Neural cell (in vitro differentiated cells): ENCODE measurements at regions not wholly inside any gene's neighbourhood (a gene's known extent, or its start where the extent isn't known, plus 50 kb on each side); places are given as distances from the start of the nearest gene placed in this dataset.

Source experiments
- H2AFZ ChIP-seq: fragments of 200-600, 300-800 bp; sonication (generic), shearing (Covaris generic); 2 replicates; pipeline ENCODE4 v1.6.0; 2014; ENCODE audit warnings: low read depth, mild to moderate bottlenecking, antibody characterized with exemption, low read length, moderate library complexity
- H3F3A ChIP-seq: fragments of 200-600 bp; shearing (Covaris generic); 2 replicates; pipeline ENCODE4 v1.6.1; 2016; ENCODE audit warnings: mild to moderate bottlenecking, moderate library complexity, mixed read lengths, antibody characterized with exemption, low read length; ENCODE audit not compliant: insufficient read depth, poor library complexity, severe bottlenecking
- H3K27ac ChIP-seq: fragments of 200-600, 300-800 bp; sonication (generic), shearing (Covaris generic); 2 replicates; pipeline ENCODE4 v1.5.1; 2014; ENCODE audit warnings: mild to moderate bottlenecking, low read length, moderate library complexity
- H3K27me3 ChIP-seq: fragments of 300-800, 200-600 bp; sonication (generic), shearing (Covaris generic); 2 replicates; pipeline ENCODE4 v1.6.0; 2014; ENCODE audit warnings: mild to moderate bottlenecking, low read depth, low read length, moderate library complexity; ENCODE audit not compliant: insufficient read depth
- H3K36me3 ChIP-seq: fragments of 300-800, 200-600 bp; sonication (generic), shearing (Covaris generic); 2 replicates; pipeline ENCODE4 v1.5.1; 2014; ENCODE audit warnings: mild to moderate bottlenecking, antibody characterized with exemption, low read length, moderate library complexity; ENCODE audit not compliant: insufficient read depth
- H3K4me2 ChIP-seq: fragments of 300-800, 200-600 bp; sonication (generic), shearing (Covaris generic); 2 replicates; pipeline ENCODE4 v1.6.0; 2014; ENCODE audit warnings: mild to moderate bottlenecking, low read length
- H3K4me3 ChIP-seq: fragments of 300-800, 200-600 bp; sonication (generic), shearing (Covaris generic); 2 replicates; pipeline ENCODE4 v1.5.1; 2014; ENCODE audit warnings: mild to moderate bottlenecking, low read length, moderate library complexity
- H3K79me2 ChIP-seq: fragments of 200-600 bp; shearing (Covaris generic); replicated peaks from 2 replicates; pipeline ENCODE4 v1.6.0; 2014; ENCODE audit warnings: mild to moderate bottlenecking, low read length, moderate library complexity; ENCODE audit not compliant: insufficient read depth
- H3K9ac ChIP-seq: fragments of 300-800, 200-600 bp; sonication (generic), shearing (Covaris generic); 2 replicates; pipeline ENCODE4 v1.6.1; 2016; ENCODE audit warnings: mild to moderate bottlenecking, low read length, mixed read lengths
- H3K9me2 ChIP-seq: fragments of 200-600 bp; shearing (Covaris generic); 2 replicates; pipeline ENCODE4 v1.6.1; 2016; ENCODE audit warnings: mild to moderate bottlenecking, low read length, mixed read lengths; ENCODE audit not compliant: insufficient read depth
- H3K9me3 ChIP-seq: fragments of 200-600, 300-800 bp; sonication (generic), shearing (Covaris generic); 2 replicates; pipeline ENCODE4 v1.6.1; 2016; ENCODE audit warnings: mild to moderate bottlenecking, mixed run types, low read length, moderate library complexity, mixed read lengths
- H4K20me1 ChIP-seq: fragments of 200-600 bp; shearing (Covaris generic); 2 replicates; pipeline ENCODE4 v1.6.1; 2016; ENCODE audit warnings: mild to moderate bottlenecking, mixed run types; ENCODE audit not compliant: insufficient read depth
- EP300 ChIP-seq: fragments of 450-650 bp; conservative IDR thresholded peaks from 2 replicates; pipeline ENCODE4 v1.6.1; 2014; ENCODE audit warnings: antibody characterized with exemption, mild to moderate bottlenecking, moderate library complexity; ENCODE audit not compliant: poor library complexity, severe bottlenecking
- EZH2 ChIP-seq: fragments of 200-600, 300-800 bp; shearing (Covaris generic), sonication (generic); IDR thresholded peaks from 2 replicates; pipeline ENCODE4 v1.6.1; 2014; ENCODE audit warnings: antibody characterized with exemption, low read length, borderline replicate concordance, mild to moderate bottlenecking; ENCODE audit not compliant: insufficient read depth, poor library complexity, severe bottlenecking
- MXI1 ChIP-seq: fragments of 450-650 bp; conservative IDR thresholded peaks from 2 replicates; pipeline ENCODE4 v1.6.1; 2014; ENCODE audit warnings: antibody characterized with exemption, mild to moderate bottlenecking; ENCODE audit not compliant: poor library complexity, severe bottlenecking
- POLR2AphosphoS5 ChIP-seq: IDR thresholded peaks from 2 replicates; pipeline ENCODE4 v1.6.1; 2012
- RAD21 ChIP-seq: fragments of 450-650 bp; conservative IDR thresholded peaks from 2 replicates; pipeline ENCODE4 v1.6.1; 2014; ENCODE audit warnings: antibody characterized with exemption, mild to moderate bottlenecking, moderate library complexity
- SMC3 ChIP-seq: fragments of 450-650 bp; conservative IDR thresholded peaks from 2 replicates; pipeline ENCODE4 v1.6.1; 2014; ENCODE audit warnings: antibody characterized with exemption, mild to moderate bottlenecking, moderate library complexity; ENCODE audit not compliant: poor library complexity
- TAF1 ChIP-seq: IDR thresholded peaks from 2 replicates; pipeline ENCODE4 v1.6.1; 2012; ENCODE audit warnings: low read depth
- TF ChIP-seq, protein P1 (sequence below): fragments of 450-650 bp; IDR thresholded peaks from 2 replicates; pipeline ENCODE4 v1.5.1; 2014; ENCODE audit warnings: antibody characterized with exemption, mild to moderate bottlenecking, moderate library complexity; ENCODE audit not compliant: poor library complexity, severe bottlenecking
- TF ChIP-seq, protein P2 (sequence below): IDR thresholded peaks from 2 replicates; pipeline ENCODE4 v1.6.1; 2012; ENCODE audit warnings: borderline replicate concordance

DNA sequence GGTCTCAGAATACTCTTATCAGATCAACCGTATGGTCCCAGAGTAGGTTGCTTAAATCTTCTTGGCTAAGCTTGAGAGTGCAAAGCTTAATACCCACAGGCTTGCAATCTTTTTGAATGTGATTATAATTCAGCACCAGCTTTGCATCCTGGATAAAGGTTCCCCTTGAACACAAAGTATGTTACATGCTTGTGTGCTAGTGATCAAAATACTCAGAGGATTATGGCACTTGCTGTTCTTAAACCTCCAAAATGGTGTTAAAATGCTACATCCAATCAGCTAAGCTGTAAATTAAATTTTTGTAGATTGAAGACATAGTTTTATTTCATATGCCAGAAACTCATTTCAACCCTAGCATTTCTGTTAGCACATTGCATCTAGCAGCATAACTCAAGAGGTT lies 812.2 kb upstream of the TENM3 start:
- Histone ChIP-seq H4K20me1 (no peaks in the 10 kb centered on the region), H3K4me2 (no peak overlapping the region), H3K4me3 (no peak overlapping the region), H2AFZ (no peak overlapping the region), H3K79me2 (no peaks in the 10 kb centered on the region), H3F3A (no peaks in the 10 kb centered on the region), H3K27ac (no peak overlapping the region), H3K9me3 (no peaks in the 10 kb centered on the region), H3K36me3 (no peaks in the 10 kb centered on the region), H3K27me3 (no peaks in the 10 kb centered on the region), H3K9ac (no peak overlapping the region), H3K9me2 (no peaks in the 10 kb centered on the region)
- TF ChIP-seq RAD21 (no peak), TAF1 (no peak), POLR2AphosphoS5 (no peak), SMC3 (no peak), EZH2 (no peak), MXI1 (no peak), EP300 (no peak)
- TF ChIP-seq, protein P1, sequence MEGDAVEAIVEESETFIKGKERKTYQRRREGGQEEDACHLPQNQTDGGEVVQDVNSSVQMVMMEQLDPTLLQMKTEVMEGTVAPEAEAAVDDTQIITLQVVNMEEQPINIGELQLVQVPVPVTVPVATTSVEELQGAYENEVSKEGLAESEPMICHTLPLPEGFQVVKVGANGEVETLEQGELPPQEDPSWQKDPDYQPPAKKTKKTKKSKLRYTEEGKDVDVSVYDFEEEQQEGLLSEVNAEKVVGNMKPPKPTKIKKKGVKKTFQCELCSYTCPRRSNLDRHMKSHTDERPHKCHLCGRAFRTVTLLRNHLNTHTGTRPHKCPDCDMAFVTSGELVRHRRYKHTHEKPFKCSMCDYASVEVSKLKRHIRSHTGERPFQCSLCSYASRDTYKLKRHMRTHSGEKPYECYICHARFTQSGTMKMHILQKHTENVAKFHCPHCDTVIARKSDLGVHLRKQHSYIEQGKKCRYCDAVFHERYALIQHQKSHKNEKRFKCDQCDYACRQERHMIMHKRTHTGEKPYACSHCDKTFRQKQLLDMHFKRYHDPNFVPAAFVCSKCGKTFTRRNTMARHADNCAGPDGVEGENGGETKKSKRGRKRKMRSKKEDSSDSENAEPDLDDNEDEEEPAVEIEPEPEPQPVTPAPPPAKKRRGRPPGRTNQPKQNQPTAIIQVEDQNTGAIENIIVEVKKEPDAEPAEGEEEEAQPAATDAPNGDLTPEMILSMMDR = no peak
- TF ChIP-seq, protein P2, sequence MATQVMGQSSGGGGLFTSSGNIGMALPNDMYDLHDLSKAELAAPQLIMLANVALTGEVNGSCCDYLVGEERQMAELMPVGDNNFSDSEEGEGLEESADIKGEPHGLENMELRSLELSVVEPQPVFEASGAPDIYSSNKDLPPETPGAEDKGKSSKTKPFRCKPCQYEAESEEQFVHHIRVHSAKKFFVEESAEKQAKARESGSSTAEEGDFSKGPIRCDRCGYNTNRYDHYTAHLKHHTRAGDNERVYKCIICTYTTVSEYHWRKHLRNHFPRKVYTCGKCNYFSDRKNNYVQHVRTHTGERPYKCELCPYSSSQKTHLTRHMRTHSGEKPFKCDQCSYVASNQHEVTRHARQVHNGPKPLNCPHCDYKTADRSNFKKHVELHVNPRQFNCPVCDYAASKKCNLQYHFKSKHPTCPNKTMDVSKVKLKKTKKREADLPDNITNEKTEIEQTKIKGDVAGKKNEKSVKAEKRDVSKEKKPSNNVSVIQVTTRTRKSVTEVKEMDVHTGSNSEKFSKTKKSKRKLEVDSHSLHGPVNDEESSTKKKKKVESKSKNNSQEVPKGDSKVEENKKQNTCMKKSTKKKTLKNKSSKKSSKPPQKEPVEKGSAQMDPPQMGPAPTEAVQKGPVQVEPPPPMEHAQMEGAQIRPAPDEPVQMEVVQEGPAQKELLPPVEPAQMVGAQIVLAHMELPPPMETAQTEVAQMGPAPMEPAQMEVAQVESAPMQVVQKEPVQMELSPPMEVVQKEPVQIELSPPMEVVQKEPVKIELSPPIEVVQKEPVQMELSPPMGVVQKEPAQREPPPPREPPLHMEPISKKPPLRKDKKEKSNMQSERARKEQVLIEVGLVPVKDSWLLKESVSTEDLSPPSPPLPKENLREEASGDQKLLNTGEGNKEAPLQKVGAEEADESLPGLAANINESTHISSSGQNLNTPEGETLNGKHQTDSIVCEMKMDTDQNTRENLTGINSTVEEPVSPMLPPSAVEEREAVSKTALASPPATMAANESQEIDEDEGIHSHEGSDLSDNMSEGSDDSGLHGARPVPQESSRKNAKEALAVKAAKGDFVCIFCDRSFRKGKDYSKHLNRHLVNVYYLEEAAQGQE = no peak

DNA sequence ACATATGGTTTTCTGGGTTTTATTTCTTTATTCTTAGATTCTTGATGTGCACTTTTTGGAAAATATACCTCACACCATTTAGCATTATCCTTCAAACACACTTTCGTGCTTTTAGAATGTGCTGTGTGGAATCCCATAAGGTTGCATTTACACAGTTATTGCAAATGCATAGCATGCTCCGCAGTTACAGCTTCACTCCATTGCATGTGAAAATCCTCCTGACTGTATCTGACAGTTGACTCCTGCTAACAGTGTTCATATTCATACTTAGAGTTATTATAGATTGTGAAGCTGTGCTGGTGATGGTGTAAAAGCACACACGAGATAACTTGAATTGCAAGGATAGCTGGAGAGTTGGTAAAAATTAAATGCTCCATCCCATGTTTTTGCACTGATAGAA lies 811.5 kb upstream of the TENM3 start:
- no peak for TF ChIP-seq RAD21
- no peak for TF ChIP-seq SMC3
- TF ChIP-seq EP300 = no peak
- no peak for TF ChIP-seq MXI1
- TF ChIP-seq POLR2AphosphoS5 = no peak
- no peak for TF ChIP-seq EZH2
- TF ChIP-seq, protein P1 = no peak
- no peak for TF ChIP-seq TAF1
- TF ChIP-seq, protein P2 = no peak
- H3K36me3 ChIP-seq = no peaks in the 10 kb centered on the region
- H3K4me2 ChIP-seq = peak overlapping the region; percentile 41
- no peaks in the 10 kb centered on the region for H3K27me3 ChIP-seq
- peak overlapping the region; percentile 36 for H3K9ac ChIP-seq
- peak overlapping the region; percentile 61 for H3K27ac ChIP-seq
- H3K79me2 ChIP-seq = no peaks in the 10 kb centered on the region
- H3K9me3 ChIP-seq = no peaks in the 10 kb centered on the region
- H4K20me1 ChIP-seq = no peaks in the 10 kb centered on the region
- peak overlapping the region; percentile 42 for H3K4me3 ChIP-seq
- H2AFZ ChIP-seq = no peak overlapping the region
- H3K9me2 ChIP-seq = no peaks in the 10 kb centered on the region
- H3F3A ChIP-seq = no peaks in the 10 kb centered on the region
